GM12872 (cell line): ENCODE measurements at regions not wholly inside any gene's neighbourhood (a gene's known extent, or its start where the extent isn't known, plus 50 kb on each side); places are given as distances from the start of the nearest gene placed in this dataset.

ENCODE experiments used
- TF ChIP-seq, protein P1 (sequence below): IDR thresholded peaks from 3 replicates; pipeline ENCODE4 v1.5.1; 2011; ENCODE audit warnings: low read depth, mild to moderate bottlenecking, low read length, moderate library complexity; ENCODE audit not compliant: insufficient read depth

DNA sequence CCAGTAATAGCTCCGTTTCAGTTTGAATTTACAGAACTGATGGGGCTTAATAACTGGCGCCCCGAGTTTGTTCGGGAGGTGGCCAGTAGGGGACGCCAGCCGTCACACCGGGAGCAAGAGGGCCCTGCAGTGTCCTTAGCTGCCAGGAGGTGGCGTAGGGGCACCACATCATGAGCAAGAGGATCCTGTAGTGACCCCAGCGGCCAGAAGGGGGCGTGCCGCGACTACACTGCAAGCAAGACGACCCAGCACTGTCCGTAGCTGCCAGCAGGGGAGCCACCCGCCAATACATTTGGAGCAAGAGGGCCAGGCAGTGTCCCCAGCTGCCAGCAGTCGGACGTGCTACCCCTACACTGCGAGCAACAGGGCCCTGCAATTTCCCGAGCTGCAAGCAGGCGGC lies 663.7 kb upstream of the B3GAT1 start:
- TF ChIP-seq, protein P1, sequence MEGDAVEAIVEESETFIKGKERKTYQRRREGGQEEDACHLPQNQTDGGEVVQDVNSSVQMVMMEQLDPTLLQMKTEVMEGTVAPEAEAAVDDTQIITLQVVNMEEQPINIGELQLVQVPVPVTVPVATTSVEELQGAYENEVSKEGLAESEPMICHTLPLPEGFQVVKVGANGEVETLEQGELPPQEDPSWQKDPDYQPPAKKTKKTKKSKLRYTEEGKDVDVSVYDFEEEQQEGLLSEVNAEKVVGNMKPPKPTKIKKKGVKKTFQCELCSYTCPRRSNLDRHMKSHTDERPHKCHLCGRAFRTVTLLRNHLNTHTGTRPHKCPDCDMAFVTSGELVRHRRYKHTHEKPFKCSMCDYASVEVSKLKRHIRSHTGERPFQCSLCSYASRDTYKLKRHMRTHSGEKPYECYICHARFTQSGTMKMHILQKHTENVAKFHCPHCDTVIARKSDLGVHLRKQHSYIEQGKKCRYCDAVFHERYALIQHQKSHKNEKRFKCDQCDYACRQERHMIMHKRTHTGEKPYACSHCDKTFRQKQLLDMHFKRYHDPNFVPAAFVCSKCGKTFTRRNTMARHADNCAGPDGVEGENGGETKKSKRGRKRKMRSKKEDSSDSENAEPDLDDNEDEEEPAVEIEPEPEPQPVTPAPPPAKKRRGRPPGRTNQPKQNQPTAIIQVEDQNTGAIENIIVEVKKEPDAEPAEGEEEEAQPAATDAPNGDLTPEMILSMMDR, result peak; percentile 66

DNA sequence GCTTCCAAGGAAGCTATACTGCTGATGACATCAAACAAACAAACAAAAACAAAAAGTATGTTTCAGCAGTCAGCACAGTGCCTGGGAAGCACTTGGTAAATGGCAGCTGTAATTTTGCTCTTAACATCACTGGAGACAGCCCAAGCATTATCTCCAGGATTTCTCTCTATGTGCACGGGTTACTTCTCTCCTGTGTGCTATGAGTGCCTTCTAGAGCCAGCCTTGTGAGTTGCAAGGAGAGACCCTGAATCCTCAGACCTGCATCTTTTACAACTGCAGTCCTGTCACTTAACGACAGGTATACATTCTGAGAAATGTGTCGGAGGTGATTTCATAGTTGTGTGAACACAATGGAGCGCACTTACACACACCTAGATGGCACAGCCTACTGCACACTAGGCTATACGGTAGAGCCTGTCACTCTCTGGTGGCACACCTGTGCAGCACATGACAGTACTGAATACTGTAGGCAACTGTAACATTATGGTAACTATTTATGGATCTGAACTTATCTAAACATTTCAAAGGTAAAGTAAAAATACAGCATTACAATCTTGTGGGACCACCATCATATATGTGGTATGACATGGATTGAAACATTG lies 662.5 kb upstream of the B3GAT1 start:
- TF ChIP-seq, protein P1, result peak; percentile 14; the same call in 1 of the 3 replicates

DNA sequence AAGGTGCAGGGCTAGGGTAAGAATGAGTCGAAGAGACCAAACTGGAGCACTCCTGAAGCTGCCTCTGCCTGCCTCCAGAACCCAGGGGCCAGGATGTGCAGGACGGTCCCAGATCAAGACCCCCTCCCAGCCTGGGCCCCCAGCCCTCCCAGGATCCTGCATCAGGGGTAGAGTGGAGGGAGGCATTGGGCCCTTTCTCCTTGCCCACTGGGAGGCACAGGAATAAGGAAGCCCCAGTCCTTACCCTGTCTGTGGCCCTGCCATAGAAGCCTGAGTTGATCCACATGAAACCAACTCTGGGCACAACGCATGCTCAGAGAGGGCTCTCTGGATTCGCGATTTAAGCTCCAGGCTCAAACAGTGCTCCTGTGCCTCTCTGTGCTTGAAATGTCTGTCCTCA lies 661.8 kb upstream of the B3GAT1 start:
- TF ChIP-seq, protein P1, result no peak

DNA sequence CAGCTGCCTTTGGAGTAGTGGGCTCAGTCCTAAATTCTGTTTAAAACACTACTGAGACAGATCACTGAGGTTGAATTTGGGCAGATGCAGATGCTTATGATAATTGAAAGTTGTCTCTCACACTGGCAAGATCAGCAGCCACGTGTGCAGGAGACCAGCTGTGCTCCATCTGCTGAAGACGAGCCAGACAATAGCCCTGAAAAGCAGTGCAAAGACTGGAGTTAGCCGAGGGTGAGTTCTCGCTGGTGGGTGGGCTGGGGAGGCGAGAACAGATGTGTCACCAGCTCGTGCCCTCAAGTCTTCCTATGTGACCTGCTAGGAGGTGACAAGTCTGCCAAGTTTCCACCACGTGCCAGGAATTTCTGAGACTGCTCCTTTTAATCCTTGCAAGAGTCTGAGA lies 661.3 kb upstream of the B3GAT1 start:
- TF ChIP-seq, protein P1, result no peak

DNA sequence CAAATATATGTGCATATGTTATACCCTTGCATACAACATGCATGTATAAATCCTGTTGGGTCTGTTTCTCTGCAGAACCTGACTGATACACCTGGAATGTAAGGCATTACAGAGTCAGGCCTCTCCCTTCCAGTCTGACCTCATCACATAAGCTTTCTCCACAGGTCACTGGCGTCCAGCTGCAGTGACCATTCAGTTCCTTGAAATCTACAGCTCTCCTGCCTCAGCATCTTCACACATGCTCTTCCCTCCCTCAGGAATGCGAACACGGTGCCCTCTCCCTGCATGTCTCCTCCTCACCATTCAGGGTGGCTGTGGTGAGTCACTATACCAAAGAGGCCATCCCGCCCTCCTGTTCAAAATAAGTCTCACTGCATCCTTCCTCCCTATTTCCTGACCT lies 657.8 kb upstream of the B3GAT1 start:
- TF ChIP-seq, protein P1, result no peak

DNA sequence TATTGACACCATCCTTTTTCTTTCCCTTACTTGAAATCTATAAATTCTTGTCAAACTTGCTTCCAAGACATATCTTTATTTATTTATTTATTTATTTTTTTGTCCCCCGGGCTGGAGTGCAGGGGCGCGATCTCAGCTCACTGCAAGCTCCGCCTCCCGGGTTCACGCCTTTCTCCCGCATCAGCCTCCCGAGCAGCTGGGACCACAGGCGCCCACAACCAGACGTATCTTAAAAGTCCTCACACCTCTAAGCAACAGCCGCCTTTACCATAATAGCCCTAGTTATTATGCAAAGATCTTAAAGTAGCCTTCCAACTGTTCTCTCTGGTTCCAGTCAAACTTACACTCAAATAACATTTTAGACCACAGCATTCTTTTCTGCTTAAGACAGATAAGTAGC lies 657.0 kb upstream of the B3GAT1 start:
- TF ChIP-seq, protein P1, result no peak

DNA sequence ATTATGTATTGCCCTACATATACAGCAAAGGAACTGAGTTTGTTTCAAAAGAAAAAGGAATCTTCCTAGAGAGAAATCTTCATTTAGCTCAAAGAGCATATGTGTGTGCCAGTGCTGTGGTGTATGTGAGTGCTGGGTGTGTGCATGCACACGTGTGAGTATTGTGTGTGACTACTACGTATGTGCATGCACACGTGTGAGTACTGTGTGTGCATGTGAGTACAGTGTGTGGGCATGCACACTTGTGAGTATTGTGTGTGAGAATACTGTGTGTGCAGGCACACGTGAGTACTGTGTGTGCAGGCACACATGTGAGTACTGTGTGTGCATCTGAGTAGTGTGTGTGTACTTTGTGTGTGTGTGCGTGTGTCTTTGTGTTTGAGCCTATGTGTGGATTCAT lies 651.0 kb upstream of the B3GAT1 start:
- TF ChIP-seq, protein P1, result no peak
